Gastrocnemius medialis (tissue), 4 donors: ENCODE measurements at regions not wholly inside any gene's neighbourhood (a gene's known extent, or its start where the extent isn't known, plus 50 kb on each side); places are given as distances from the start of the nearest gene placed in this dataset.

Experiments
- ATAC-seq, 2 donors: fragments of 150-250 bp; one replicate each; pipeline ENCODE4 v1.9.1; 2016
- DNase-seq, 2 donors: peaks; one replicate each; pipeline ENCODE4 v3.0.0-alpha.2; 2019
- H3K27ac ChIP-seq, 4 donors: fragments of 200-600 bp; sonication (generic); 1 replicate in 1 of 4; 2 replicates in 3 of 4; pipeline ENCODE4 v1.5.1; 2016 to 2018; ENCODE audit warnings: mild to moderate bottlenecking in 2 of 4, moderate library complexity in 1 of 4
- H3K27me3 ChIP-seq, 3 donors: fragments of 200-600 bp; sonication (generic) in 2 of 3; 1 replicate in 1 of 3; 2 replicates in 2 of 3; pipeline versions ENCODE4 v1.5.1 to v1.6.0; 2016 to 2019; ENCODE audit warnings: mild to moderate bottlenecking in 1 of 3, moderate library complexity in 1 of 3
- H3K36me3 ChIP-seq, 2 donors: fragments of 200-600 bp; sonication (generic) in 1 of 2; one replicate each; pipeline ENCODE4 v1.5.1; 2017 to 2018
- H3K4me1 ChIP-seq, 2 donors: fragments of 200-600 bp; sonication (generic) in 1 of 2; one replicate each; pipeline ENCODE4 v1.5.1; 2016 to 2017; ENCODE audit warnings: mild to moderate bottlenecking in 2 of 2
- H3K4me3 ChIP-seq, 4 donors: fragments of 200-600 bp; sonication (generic) in 3 of 4; 1 replicate in 1 of 4; 2 replicates in 3 of 4; pipeline ENCODE4 v1.5.1; 2016 to 2019; ENCODE audit warnings: mild to moderate bottlenecking in 2 of 4
- H3K9me3 ChIP-seq, 3 donors: fragments of 200-600 bp; sonication (generic) in 2 of 3; 1 replicate in 1 of 3; 2 replicates in 2 of 3; pipeline ENCODE4 v1.5.1; 2016 to 2019
- CTCF ChIP-seq, 5 experiments: fragments of 450-650 bp in 3 of 5; fragments of 200-600 bp in 2 of 5; sonication (generic) in 2 of 5; IDR thresholded peaks in 4 of 5; conservative IDR thresholded peaks in 1 of 5; 1 replicate in 4 of 5; 2 replicates in 1 of 5; pipeline ENCODE4 v1.5.1; 2016 to 2019; ENCODE audit warnings: antibody characterized with exemption in 5 of 5, mild to moderate bottlenecking in 3 of 5, moderate library complexity in 3 of 5
- POLR2A ChIP-seq, 2 donors: fragments of 450-650 bp; IDR thresholded peaks; one replicate each; pipeline ENCODE4 v1.6.1; 2017; ENCODE audit warnings: antibody characterized with exemption in 2 of 2, mild to moderate bottlenecking in 2 of 2, moderate library complexity in 2 of 2
- in situ Hi-C, 4 donors: fragments of 200-750 bp; cut with MboI; loops; one replicate each; pipeline versions ENCODE4 v1.15.0 to v1.8.0; 2017; ENCODE audit warnings: low sequenced_read_pairs in 4 of 4
- intact Hi-C: fragments of 100-400 bp; cut with DNase I; formaldehyde crosslinking; loops from one replicate; pipeline ENCODE4 v1.15.1; 2023; ENCODE audit warnings: low total_unique reads

- Histone ChIP-seq H3K4me3 (no peak overlapping the region), H3K27ac (no peak overlapping the region), H3K9me3 (no peaks in the 10 kb centered on the region), H3K4me1 (peaks cover 0 to 27% of the 10 kb centered on the region in 2 donors), H3K36me3 (no peaks in the 10 kb centered on the region), H3K27me3 (no peaks in the 10 kb centered on the region)
- ATAC-seq (no peak), DNase-seq (no peak)
- in situ Hi-C loops (no loop called here), intact Hi-C loops (no loop called here)
- TF ChIP-seq CTCF (IDR thresholded peaks at IDR 0.05 in 4 of 5, conservative IDR thresholded peaks at IDR 0.05 in 1 of 5): no peak
- TF ChIP-seq POLR2A (IDR thresholded peaks at IDR 0.05): no peak
These were observed 249.4 kb downstream of the KCTD12 start for GRCh38 chr13:76636829-76637228.

GRCh38 chr13:76635232-76636230 is 250.7 kb downstream of the KCTD12 start:
- Histone ChIP-seq H3K4me3 (no peak overlapping the region), H3K9me3 (no peaks in the 10 kb centered on the region), H3K4me1 (peaks cover 0 to 27% of the 10 kb centered on the region in 2 donors), H3K36me3 (no peaks in the 10 kb centered on the region), H3K27ac (peak overlapping the region; percentile 26 to 57 (median 50)), H3K27me3 (no peaks in the 10 kb centered on the region)
- intact Hi-C loops: no loop called here
- in situ Hi-C loops: no loop called here
- no peak for TF ChIP-seq CTCF (IDR thresholded peaks at IDR 0.05 in 4 of 5, conservative IDR thresholded peaks at IDR 0.05 in 1 of 5)
- TF ChIP-seq POLR2A (IDR thresholded peaks at IDR 0.05): no peak
- no peak for DNase-seq
- peak; percentile 69 to 83 for ATAC-seq

GRCh38 chr13:76634431-76635191 is 251.6 kb downstream of the KCTD12 start:
- TF ChIP-seq CTCF (IDR thresholded peaks at IDR 0.05 in 4 of 5, conservative IDR thresholded peaks at IDR 0.05 in 1 of 5) (no peak), POLR2A (IDR thresholded peaks at IDR 0.05) (no peak)
- Histone ChIP-seq H3K36me3 (no peaks in the 10 kb centered on the region), H3K27ac (peak overlapping the region in 1 of 4 donors; percentile 56), H3K27me3 (no peaks in the 10 kb centered on the region), H3K9me3 (no peaks in the 10 kb centered on the region), H3K4me1 (peaks cover 0 to 27% of the 10 kb centered on the region in 2 donors), H3K4me3 (no peak overlapping the region)
- DNase-seq: no peak
- no peak for ATAC-seq
- intact Hi-C loops: no loop called here
- in situ Hi-C loops: no loop called here

GRCh38 chr13:76632401-76633044 is 253.7 kb downstream of the KCTD12 start:
- ATAC-seq: no peak
- in situ Hi-C loops (no loop called here), intact Hi-C loops (no loop called here)
- Histone ChIP-seq H3K27ac (no peak overlapping the region), H3K9me3 (no peaks in the 10 kb centered on the region), H3K4me3 (no peak overlapping the region), H3K36me3 (no peaks in the 10 kb centered on the region), H3K27me3 (no peaks in the 10 kb centered on the region), H3K4me1 (peaks cover 0 to 27% of the 10 kb centered on the region in 2 donors)
- no peak for DNase-seq
- TF ChIP-seq POLR2A (IDR thresholded peaks at IDR 0.05) (no peak), CTCF (IDR thresholded peaks at IDR 0.05 in 4 of 5, conservative IDR thresholded peaks at IDR 0.05 in 1 of 5) (no peak)
